Kidney (tissue), 13 donors: ENCODE measurements at regions not wholly inside any gene's neighbourhood (a gene's known extent, or its start where the extent isn't known, plus 50 kb on each side); places are given as distances from the start of the nearest gene placed in this dataset.
"Not testable (repeated sequence)": the region's sequence is repeated elsewhere in the genome, so short reads cannot be mapped to it uniquely, and the experiment has no call there.

ENCODE experiments used
- DNase-seq, 5 donors: peaks; one replicate each; pipeline ENCODE4 v3.0.0-alpha.2; 2013 to 2020
- FAIRE-seq: peaks from 2 replicates; lab custom pipeline; 2012; peaks lifted over from hg19 to GRCh38; lab: Jason Lieb, UNC
- H3K27ac ChIP-seq, 2 donors: one replicate each; pipeline ENCODE4 v1.7.0; 2013; ENCODE audit warnings: low read depth in 2 of 2, low read length in 2 of 2, inconsistent platforms in 1 of 2
- H3K27me3 ChIP-seq: one replicate; pipeline ENCODE4 v1.7.1; 2013; ENCODE audit warnings: low read length, inconsistent platforms; ENCODE audit not compliant: control insufficient read depth, insufficient read depth
- H3K36me3 ChIP-seq, 3 donors: one replicate each; pipeline versions ENCODE4 v1.7.0 to v1.7.1; 2013; ENCODE audit warnings: low read length in 3 of 3, control low read depth in 1 of 3, inconsistent platforms in 1 of 3; ENCODE audit not compliant: insufficient read depth in 3 of 3, control insufficient read depth in 2 of 3
- H3K4me1 ChIP-seq, 3 donors: one replicate each; pipeline versions ENCODE4 v1.7.0 to v1.7.1; 2013; ENCODE audit warnings: low read length in 3 of 3, inconsistent platforms in 1 of 3, low read depth in 1 of 3; ENCODE audit not compliant: control insufficient read depth in 2 of 3, insufficient read depth in 2 of 3
- H3K4me3 ChIP-seq, 3 donors: one replicate each; pipeline versions ENCODE4 v1.7.0 to v1.8.1; 2013; ENCODE audit warnings: low read length in 3 of 3, control low read depth in 1 of 3, inconsistent platforms in 1 of 3
- H3K9ac ChIP-seq, 3 donors: one replicate each; pipeline versions ENCODE4 v1.7.0 to v1.7.1; 2013; ENCODE audit warnings: low read length in 3 of 3, control low read depth in 1 of 3, inconsistent platforms in 1 of 3
- H3K9me3 ChIP-seq, 3 donors: one replicate each; pipeline versions ENCODE4 v1.7.0 to v1.7.1; 2013; ENCODE audit warnings: low read length in 3 of 3, control low read depth in 1 of 3, inconsistent platforms in 1 of 3; ENCODE audit not compliant: control insufficient read depth in 2 of 3, insufficient read depth in 1 of 3
- intact Hi-C: fragments of 100-400 bp; cut with DNase I; formaldehyde crosslinking; loops from one replicate; pipeline ENCODE4 v1.11.1; 2022
- TF ChIP-seq, protein P1 (sequence below): IDR thresholded peaks from 3 replicates; pipeline ENCODE4 v1.5.1; 2012; ENCODE audit warnings: mild to moderate bottlenecking, moderate library complexity, borderline replicate concordance; ENCODE audit not compliant: insufficient read depth; ENCODE audit errors: extremely low read depth
- donor health status: control.
- donor health status: control.
- donor health status: control.
- donor health status: control.
- donor health status: control.
- donor health status: DM: yes; HTN: yes; CAD: no.
- donor health status: Normal renal cell carcinoma (clear cell type).

DNA sequence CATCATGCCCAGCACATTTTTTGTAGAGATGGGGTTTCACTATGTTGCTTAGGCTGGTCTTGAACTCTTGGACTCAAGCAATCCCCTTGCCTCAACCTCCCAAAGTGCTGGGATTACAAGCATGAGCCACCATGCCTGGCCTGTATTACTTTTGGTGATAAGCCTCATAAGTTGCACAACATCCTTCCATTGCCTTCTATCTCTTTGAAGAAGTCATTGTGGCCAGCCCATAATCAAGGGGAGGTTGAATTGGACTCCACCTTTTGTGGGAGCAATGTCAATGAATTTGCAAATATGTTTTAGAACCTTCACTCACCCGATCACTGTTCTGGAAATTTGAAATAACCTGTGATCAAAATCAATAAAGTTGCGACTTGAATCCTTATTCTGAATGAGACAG is 104.3 kb upstream of the CLINT1 start:
- DNase-seq = no peak
- Histone ChIP-seq H3K4me3 (no peak overlapping the region), H3K9ac (no peak overlapping the region), H3K27me3 (no peaks in the 10 kb centered on the region), H3K27ac (no peak overlapping the region), H3K9me3 (no peaks in the 10 kb centered on the region), H3K4me1 (peaks cover 0 to 6% (median 0%) of the 10 kb centered on the region in 3 donors), H3K36me3 (no peaks in the 10 kb centered on the region)
- TF ChIP-seq, protein P1, sequence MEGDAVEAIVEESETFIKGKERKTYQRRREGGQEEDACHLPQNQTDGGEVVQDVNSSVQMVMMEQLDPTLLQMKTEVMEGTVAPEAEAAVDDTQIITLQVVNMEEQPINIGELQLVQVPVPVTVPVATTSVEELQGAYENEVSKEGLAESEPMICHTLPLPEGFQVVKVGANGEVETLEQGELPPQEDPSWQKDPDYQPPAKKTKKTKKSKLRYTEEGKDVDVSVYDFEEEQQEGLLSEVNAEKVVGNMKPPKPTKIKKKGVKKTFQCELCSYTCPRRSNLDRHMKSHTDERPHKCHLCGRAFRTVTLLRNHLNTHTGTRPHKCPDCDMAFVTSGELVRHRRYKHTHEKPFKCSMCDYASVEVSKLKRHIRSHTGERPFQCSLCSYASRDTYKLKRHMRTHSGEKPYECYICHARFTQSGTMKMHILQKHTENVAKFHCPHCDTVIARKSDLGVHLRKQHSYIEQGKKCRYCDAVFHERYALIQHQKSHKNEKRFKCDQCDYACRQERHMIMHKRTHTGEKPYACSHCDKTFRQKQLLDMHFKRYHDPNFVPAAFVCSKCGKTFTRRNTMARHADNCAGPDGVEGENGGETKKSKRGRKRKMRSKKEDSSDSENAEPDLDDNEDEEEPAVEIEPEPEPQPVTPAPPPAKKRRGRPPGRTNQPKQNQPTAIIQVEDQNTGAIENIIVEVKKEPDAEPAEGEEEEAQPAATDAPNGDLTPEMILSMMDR = no peak
- no peak for FAIRE-seq
- intact Hi-C loops = no loop called here

- H3K27ac ChIP-seq, H3K9ac ChIP-seq, DNase-seq, H3K4me3 ChIP-seq, H3K27me3 ChIP-seq, FAIRE-seq, H3K9me3 ChIP-seq, H3K36me3 ChIP-seq, intact Hi-C loops, H3K4me1 ChIP-seq: not testable (repeated sequence)
These were observed 103.7 kb upstream of the CLINT1 start for GRCh38 chr5:157962686-157963085.

- Histone ChIP-seq H3K4me1 (peaks cover 0 to 6% (median 0%) of the 10 kb centered on the region in 3 donors), H3K9ac (no peak overlapping the region), H3K4me3 (no peak overlapping the region), H3K36me3 (no peaks in the 10 kb centered on the region), H3K27ac (no peak overlapping the region), H3K27me3 (no peaks in the 10 kb centered on the region), H3K9me3 (no peaks in the 10 kb centered on the region)
- intact Hi-C loops = no loop called here
- TF ChIP-seq, protein P1 = no peak
- peak in 1 of 5 donors; percentile 39 for DNase-seq
- no peak for FAIRE-seq
These were observed 103.1 kb upstream of the CLINT1 start for GRCh38 chr5:157961896-157962590.

DNA sequence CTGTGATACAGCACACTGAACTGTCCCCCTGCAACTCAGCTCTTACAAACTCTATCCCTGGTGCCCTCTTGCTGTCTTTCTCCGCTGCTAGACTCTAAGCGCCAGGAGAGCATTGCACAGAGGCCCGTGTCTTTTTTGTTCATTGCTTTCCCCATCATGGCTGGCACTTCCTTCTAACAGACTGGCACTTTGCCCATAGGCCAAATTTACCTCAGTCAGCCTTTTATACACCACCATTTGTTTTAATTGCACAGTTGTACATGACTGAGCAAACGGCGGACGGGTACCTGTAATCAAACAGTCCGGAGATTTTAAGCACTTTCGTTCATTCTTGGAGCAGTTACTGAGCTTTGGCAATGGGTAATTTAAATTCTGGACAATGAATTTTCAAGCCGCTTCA is 102.2 kb upstream of the CLINT1 start:
- FAIRE-seq (no peak), DNase-seq (peak in 3 of 5 donors; percentile 12 to 67 (median 53))
- Histone ChIP-seq H3K27me3 (no peaks in the 10 kb centered on the region), H3K36me3 (no peaks in the 10 kb centered on the region), H3K4me1 (peaks cover 0 to 6% (median 0%) of the 10 kb centered on the region in 3 donors), H3K9me3 (no peaks in the 10 kb centered on the region), H3K9ac (no peak overlapping the region), H3K27ac (no peak overlapping the region), H3K4me3 (no peak overlapping the region)
- intact Hi-C loops = no loop called here
- TF ChIP-seq, protein P1 = no peak
